ENCODE measurements at regions not wholly inside any gene's neighbourhood (a gene's known extent, or its start where the extent isn't known, plus 50 kb on each side); places are given as distances from the start of the nearest gene placed in this dataset.
"Not testable (repeated sequence)": the region's sequence is repeated elsewhere in the genome, so short reads cannot be mapped to it uniquely, and the experiment has no call there.

DNA sequence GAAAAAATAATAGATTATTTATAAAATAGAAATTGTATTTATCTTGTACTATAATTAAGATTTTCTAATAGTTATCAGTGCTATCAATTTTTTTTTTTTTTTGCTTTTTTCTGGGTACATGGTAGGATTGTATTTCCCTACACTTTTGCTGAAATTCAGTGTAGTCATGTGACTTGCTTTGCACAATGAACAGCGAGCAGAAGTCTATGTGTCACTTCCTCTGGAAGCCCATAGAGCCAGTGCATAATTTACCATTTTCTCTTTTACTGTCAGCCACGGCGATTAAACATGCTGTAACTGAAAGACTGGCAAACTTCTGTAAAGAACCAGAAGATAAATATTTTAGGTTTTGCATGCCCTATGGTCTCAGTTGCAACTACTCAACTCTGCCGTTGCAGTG, 80.8 kb upstream of the PPP1R12A start:
- Histone ChIP-seq H3K9me3 (replicated peaks; ENCODE audit: control insufficient read depth, insufficient read depth, low read length) (no peaks in the 10 kb centered on the region), H3K4me1 (ENCODE audit: control insufficient read depth, insufficient read depth, low read length) (no peaks in the 10 kb centered on the region), H3K27me3 (replicated peaks in 1 of 2; ENCODE audit: control insufficient read depth in 2 of 2, insufficient read depth in 2 of 2, low read length in 1 of 2) (no peaks in the 10 kb centered on the region; a peak in 2 of 4 replicates), H3K27ac (ENCODE audit: control insufficient read depth, insufficient read depth) (no peak overlapping the region), H3K4me2 (ENCODE audit: control insufficient read depth, insufficient read depth) (no peak overlapping the region), H2AFZ (ENCODE audit: control insufficient read depth, low read depth, low read length) (no peak overlapping the region), H3K79me2 (ENCODE audit: control insufficient read depth, insufficient read depth, low read length) (no peaks in the 10 kb centered on the region), H3K4me3 (no peak overlapping the region), H4K20me1 (ENCODE audit: control insufficient read depth, insufficient read depth) (no peaks in the 10 kb centered on the region), H3K9ac (ENCODE audit: control insufficient read depth, insufficient read depth, low read length) (no peak overlapping the region), H3K36me3 (ENCODE audit: control insufficient read depth in 2 of 2, insufficient read depth in 2 of 2, low read length in 1 of 2) (no peaks in the 10 kb centered on the region)
- ATAC-seq (no peak), FAIRE-seq (no peak), DNase-seq (ENCODE audit: low read depth, low spot score) (no peak)
- 17% methylated on average over 4 of the region's 4 CpGs for WGBS (ENCODE audit: insufficient coverage, insufficient replicate concordance, low lambda C conversion rate, missing lambda C conversion rate)
- TF ChIP-seq ELK1 (IDR thresholded peaks at IDR 0.05; ENCODE audit: low read depth, low read length), result no peak
- intact Hi-C loops (cut with micrococcal nuclease; ENCODE audit: unreplicated experiment), result no loop called here
- ChIA-PET RAD21 (ENCODE audit: unreplicated experiment) (no interaction called here), CTCF (no interaction called here), POLR2A (no interaction called here), SMC1A (ENCODE audit: uncharacterized antibody, unreplicated experiment) (interaction anchor here (1.6 kb wide), 1 partner anchor 172 kb away, joined by 4 read pairs; no protein-coding TSS in a partner anchor)
- in situ Hi-C loops (cut with MboI), result no loop called here
- BruUV-seq (replicated peaks), result no TSS peak

GRCh38 chr12:80003744-80004143, 68.8 kb upstream of the PPP1R12A start:
- H3K9me3 ChIP-seq (replicated peaks; ENCODE audit: control insufficient read depth, insufficient read depth, low read length); ATAC-seq; H3K4me2 ChIP-seq (ENCODE audit: control insufficient read depth, insufficient read depth); BruUV-seq (replicated peaks); POLR2A ChIA-PET; RAD21 ChIA-PET (ENCODE audit: unreplicated experiment); in situ Hi-C loops (cut with MboI); DNase-seq (ENCODE audit: low read depth, low spot score); H3K27ac ChIP-seq (ENCODE audit: control insufficient read depth, insufficient read depth); H3K4me3 ChIP-seq; H4K20me1 ChIP-seq (ENCODE audit: control insufficient read depth, insufficient read depth); FAIRE-seq; H3K4me1 ChIP-seq (ENCODE audit: control insufficient read depth, insufficient read depth, low read length); H3K27me3 ChIP-seq (replicated peaks in 1 of 2; ENCODE audit: control insufficient read depth in 2 of 2, insufficient read depth in 2 of 2, low read length in 1 of 2); H3K9ac ChIP-seq (ENCODE audit: control insufficient read depth, insufficient read depth, low read length); H3K79me2 ChIP-seq (ENCODE audit: control insufficient read depth, insufficient read depth, low read length); H2AFZ ChIP-seq (ENCODE audit: control insufficient read depth, low read depth, low read length); CTCF ChIA-PET; H3K36me3 ChIP-seq (ENCODE audit: control insufficient read depth in 2 of 2, insufficient read depth in 2 of 2, low read length in 1 of 2); intact Hi-C loops (cut with micrococcal nuclease; ENCODE audit: unreplicated experiment): not testable (repeated sequence)
- SMC1A ChIA-PET (ENCODE audit: uncharacterized antibody, unreplicated experiment), result interaction anchor here (0.9 kb wide), 1 partner anchor 13 kb away, joined by 3 read pairs; no protein-coding TSS in a partner anchor

All from GM12878 (cell line).